ENCODE measurements at regions not wholly inside any gene's neighbourhood (a gene's known extent, or its start where the extent isn't known, plus 50 kb on each side); places are given as distances from the start of the nearest gene placed in this dataset.

DNA sequence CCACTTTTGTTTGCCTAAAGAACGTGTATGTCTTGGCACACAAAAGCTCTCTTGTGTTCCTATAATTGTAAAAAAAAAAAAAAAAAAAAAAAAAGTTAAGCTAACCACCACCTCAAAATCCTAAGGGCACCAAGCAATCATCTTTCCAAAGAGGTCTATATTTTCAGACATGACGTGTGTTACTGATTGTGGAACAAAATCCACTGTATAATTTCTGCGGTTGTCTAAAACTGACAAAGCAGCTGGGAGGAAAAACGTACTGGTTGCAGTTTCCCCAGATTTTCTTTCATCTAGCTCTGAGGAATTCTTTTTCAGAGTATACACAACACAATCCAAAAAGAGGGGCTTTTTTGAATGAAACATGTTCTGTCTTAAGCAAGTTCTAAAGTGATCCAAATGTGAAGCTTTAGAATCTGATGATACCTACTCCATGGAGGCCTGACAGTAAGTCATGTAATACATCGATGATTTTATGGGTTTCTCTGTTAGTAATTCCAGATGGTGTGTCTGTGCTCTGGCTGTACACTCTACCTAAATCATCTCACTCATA is 375.6 kb upstream of the NUDT12 start:
- TF ChIP-seq, protein P1, sequence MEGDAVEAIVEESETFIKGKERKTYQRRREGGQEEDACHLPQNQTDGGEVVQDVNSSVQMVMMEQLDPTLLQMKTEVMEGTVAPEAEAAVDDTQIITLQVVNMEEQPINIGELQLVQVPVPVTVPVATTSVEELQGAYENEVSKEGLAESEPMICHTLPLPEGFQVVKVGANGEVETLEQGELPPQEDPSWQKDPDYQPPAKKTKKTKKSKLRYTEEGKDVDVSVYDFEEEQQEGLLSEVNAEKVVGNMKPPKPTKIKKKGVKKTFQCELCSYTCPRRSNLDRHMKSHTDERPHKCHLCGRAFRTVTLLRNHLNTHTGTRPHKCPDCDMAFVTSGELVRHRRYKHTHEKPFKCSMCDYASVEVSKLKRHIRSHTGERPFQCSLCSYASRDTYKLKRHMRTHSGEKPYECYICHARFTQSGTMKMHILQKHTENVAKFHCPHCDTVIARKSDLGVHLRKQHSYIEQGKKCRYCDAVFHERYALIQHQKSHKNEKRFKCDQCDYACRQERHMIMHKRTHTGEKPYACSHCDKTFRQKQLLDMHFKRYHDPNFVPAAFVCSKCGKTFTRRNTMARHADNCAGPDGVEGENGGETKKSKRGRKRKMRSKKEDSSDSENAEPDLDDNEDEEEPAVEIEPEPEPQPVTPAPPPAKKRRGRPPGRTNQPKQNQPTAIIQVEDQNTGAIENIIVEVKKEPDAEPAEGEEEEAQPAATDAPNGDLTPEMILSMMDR (IDR thresholded peaks at IDR 0.05; ENCODE audit: unreplicated experiment): no peak
- intact Hi-C loops (cut with micrococcal nuclease; ENCODE audit: unreplicated experiment): no loop called here
- CTCF ChIA-PET: no interaction called here
- Mint-ChIP-seq H3K27ac (ENCODE audit: unreplicated experiment) (no peak overlapping the region), H3K27me3 (ENCODE audit: unreplicated experiment) (no peaks in the 10 kb centered on the region), H3K36me3 (ENCODE audit: insufficient read depth, unreplicated experiment) (no peaks in the 10 kb centered on the region), H3K9me3 (ENCODE audit: low read depth, unreplicated experiment) (no peaks in the 10 kb centered on the region), H3K4me3 (ENCODE audit: low read depth, unreplicated experiment) (no peak overlapping the region), H3K4me1 (ENCODE audit: low read depth, unreplicated experiment) (no peaks in the 10 kb centered on the region)
- DNase-seq: no peak
- no TSS peak for BruUV-seq (replicated peaks)

DNA sequence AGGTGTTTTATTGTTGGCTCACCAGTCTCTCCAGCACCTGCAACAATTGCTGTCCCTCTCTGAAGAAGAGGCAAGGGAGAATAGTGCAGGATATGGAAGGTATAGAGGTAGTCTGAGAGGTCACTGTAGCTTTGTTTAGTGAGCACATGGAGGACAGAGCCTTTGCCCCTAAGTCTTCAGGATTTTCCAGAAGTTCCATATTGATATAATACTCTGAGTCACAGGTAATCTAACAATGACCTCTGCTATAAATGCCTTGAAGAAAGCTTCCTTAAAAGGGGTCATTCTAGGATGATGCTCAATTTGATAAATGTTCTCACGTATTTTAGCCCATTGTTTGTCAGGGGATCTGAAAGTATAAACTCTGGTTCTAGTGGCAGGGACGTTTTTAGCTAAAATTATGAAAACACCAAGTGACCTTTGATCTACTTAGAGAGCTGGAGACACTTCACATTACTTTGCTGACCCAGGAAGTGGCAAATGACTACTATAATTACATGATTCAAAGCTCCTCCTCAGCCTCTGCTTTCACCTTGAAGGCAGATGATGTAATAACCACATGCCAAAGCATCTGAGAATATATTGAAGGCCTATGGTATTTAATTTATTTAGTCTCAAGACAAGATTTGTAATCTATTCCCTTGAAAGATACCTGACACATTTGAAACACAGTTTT is 366.9 kb upstream of the NUDT12 start:
- Mint-ChIP-seq H3K4me3 (ENCODE audit: low read depth, unreplicated experiment) (no peak overlapping the region), H3K27me3 (ENCODE audit: unreplicated experiment) (no peaks in the 10 kb centered on the region), H3K27ac (ENCODE audit: unreplicated experiment) (no peak overlapping the region), H3K9me3 (ENCODE audit: low read depth, unreplicated experiment) (no peaks in the 10 kb centered on the region), H3K4me1 (ENCODE audit: low read depth, unreplicated experiment) (no peaks in the 10 kb centered on the region), H3K36me3 (ENCODE audit: insufficient read depth, unreplicated experiment) (no peaks in the 10 kb centered on the region)
- TF ChIP-seq, protein P1 (IDR thresholded peaks at IDR 0.05; ENCODE audit: unreplicated experiment): no peak
- no peak for DNase-seq
- CTCF ChIA-PET: no interaction called here
- no TSS peak for BruUV-seq (replicated peaks)
- intact Hi-C loops (cut with micrococcal nuclease; ENCODE audit: unreplicated experiment): no loop called here

DNA sequence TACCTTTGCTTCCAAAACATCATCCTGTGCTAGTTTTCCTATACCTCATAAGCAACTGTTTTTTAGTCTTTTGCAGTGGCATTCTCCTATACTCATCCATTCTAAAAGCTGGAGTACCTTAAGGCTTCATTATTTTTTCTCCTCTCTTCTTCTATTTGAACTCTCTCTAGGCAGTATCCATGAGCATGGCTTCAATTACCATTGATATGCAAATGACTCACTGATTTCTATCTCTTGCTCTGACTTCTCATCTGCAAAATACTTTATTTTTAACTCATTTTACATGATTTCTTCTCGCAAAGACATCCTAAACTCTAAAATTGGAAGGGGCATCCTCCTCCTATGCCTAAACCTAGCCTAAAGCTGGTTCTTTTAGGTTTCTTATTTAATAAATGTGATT is 365.1 kb upstream of the NUDT12 start:
- CTCF ChIA-PET: no interaction called here
- Mint-ChIP-seq H3K27ac (ENCODE audit: unreplicated experiment) (no peak overlapping the region), H3K27me3 (ENCODE audit: unreplicated experiment) (no peaks in the 10 kb centered on the region), H3K36me3 (ENCODE audit: insufficient read depth, unreplicated experiment) (no peaks in the 10 kb centered on the region), H3K9me3 (ENCODE audit: low read depth, unreplicated experiment) (no peaks in the 10 kb centered on the region), H3K4me1 (ENCODE audit: low read depth, unreplicated experiment) (no peaks in the 10 kb centered on the region), H3K4me3 (ENCODE audit: low read depth, unreplicated experiment) (no peak overlapping the region)
- DNase-seq: no peak
- no TSS peak for BruUV-seq (replicated peaks)
- intact Hi-C loops (cut with micrococcal nuclease; ENCODE audit: unreplicated experiment): no loop called here
- TF ChIP-seq, protein P1 (IDR thresholded peaks at IDR 0.05; ENCODE audit: unreplicated experiment): no peak

DNA sequence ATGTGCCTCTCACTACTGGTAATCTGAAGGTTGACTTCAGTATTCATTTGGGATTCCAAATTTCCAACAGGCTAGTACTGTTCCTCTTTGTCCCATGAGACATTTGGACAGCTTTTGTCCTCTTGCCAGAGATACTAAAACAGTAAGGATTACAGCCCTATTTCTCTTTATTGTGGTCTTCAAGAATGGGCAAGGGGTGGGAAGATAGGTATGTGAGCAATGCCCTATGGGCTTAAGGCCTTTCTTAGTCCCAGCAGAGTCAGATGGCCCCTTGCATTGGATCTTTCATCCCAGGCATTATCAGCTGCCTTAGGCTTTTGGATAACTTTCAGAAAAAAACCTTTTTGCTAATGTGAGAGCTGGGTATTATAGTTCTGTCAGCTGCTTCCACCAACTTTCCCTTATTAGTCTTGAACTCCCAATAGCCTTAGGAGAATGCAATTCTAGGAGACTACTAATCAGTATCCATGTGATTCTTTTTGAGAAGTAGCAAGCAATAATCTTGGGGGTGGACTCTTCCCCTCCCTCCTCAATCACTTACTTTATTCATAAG is 361.1 kb upstream of the NUDT12 start:
- H3K4me3 Mint-ChIP-seq (ENCODE audit: low read depth, unreplicated experiment): no peak overlapping the region
- H3K27me3 Mint-ChIP-seq (ENCODE audit: unreplicated experiment): no peaks in the 10 kb centered on the region
- H3K27ac Mint-ChIP-seq (ENCODE audit: unreplicated experiment): no peak overlapping the region
- BruUV-seq (replicated peaks): no TSS peak
- DNase-seq: no peak
- CTCF ChIA-PET: no interaction called here
- intact Hi-C loops (cut with micrococcal nuclease; ENCODE audit: unreplicated experiment): no loop called here
- H3K4me1 Mint-ChIP-seq (ENCODE audit: low read depth, unreplicated experiment): peaks cover 8% of the 10 kb centered on the region
- no peaks in the 10 kb centered on the region for H3K9me3 Mint-ChIP-seq (ENCODE audit: low read depth, unreplicated experiment)
- H3K36me3 Mint-ChIP-seq (ENCODE audit: insufficient read depth, unreplicated experiment): no peaks in the 10 kb centered on the region
- TF ChIP-seq, protein P1 (IDR thresholded peaks at IDR 0.05; ENCODE audit: unreplicated experiment): no peak

Measured in Calu3 (cell line).